Kidney (tissue), 13 donors: ENCODE measurements at regions not wholly inside any gene's neighbourhood (a gene's known extent, or its start where the extent isn't known, plus 50 kb on each side); places are given as distances from the start of the nearest gene placed in this dataset.
A peak's percentile ranks its signal among the peaks of the same experiment; 100 is the strongest.

Experiments
- DNase-seq, 5 donors: peaks; one replicate each; pipeline ENCODE4 v3.0.0-alpha.2; 2013 to 2020
- FAIRE-seq: peaks from 2 replicates; lab custom pipeline; 2012; peaks lifted over from hg19 to GRCh38; lab: Jason Lieb, UNC
- H3K27ac ChIP-seq, 2 donors: one replicate each; pipeline ENCODE4 v1.7.0; 2013; ENCODE audit warnings: low read depth in 2 of 2, low read length in 2 of 2, inconsistent platforms in 1 of 2
- H3K27me3 ChIP-seq: one replicate; pipeline ENCODE4 v1.7.1; 2013; ENCODE audit warnings: low read length, inconsistent platforms; ENCODE audit not compliant: control insufficient read depth, insufficient read depth
- H3K36me3 ChIP-seq, 3 donors: one replicate each; pipeline versions ENCODE4 v1.7.0 to v1.7.1; 2013; ENCODE audit warnings: low read length in 3 of 3, control low read depth in 1 of 3, inconsistent platforms in 1 of 3; ENCODE audit not compliant: insufficient read depth in 3 of 3, control insufficient read depth in 2 of 3
- H3K4me1 ChIP-seq, 3 donors: one replicate each; pipeline versions ENCODE4 v1.7.0 to v1.7.1; 2013; ENCODE audit warnings: low read length in 3 of 3, inconsistent platforms in 1 of 3, low read depth in 1 of 3; ENCODE audit not compliant: control insufficient read depth in 2 of 3, insufficient read depth in 2 of 3
- H3K4me3 ChIP-seq, 3 donors: one replicate each; pipeline versions ENCODE4 v1.7.0 to v1.8.1; 2013; ENCODE audit warnings: low read length in 3 of 3, control low read depth in 1 of 3, inconsistent platforms in 1 of 3
- H3K9ac ChIP-seq, 3 donors: one replicate each; pipeline versions ENCODE4 v1.7.0 to v1.7.1; 2013; ENCODE audit warnings: low read length in 3 of 3, control low read depth in 1 of 3, inconsistent platforms in 1 of 3
- H3K9me3 ChIP-seq, 3 donors: one replicate each; pipeline versions ENCODE4 v1.7.0 to v1.7.1; 2013; ENCODE audit warnings: low read length in 3 of 3, control low read depth in 1 of 3, inconsistent platforms in 1 of 3; ENCODE audit not compliant: control insufficient read depth in 2 of 3, insufficient read depth in 1 of 3
- CTCF ChIP-seq: IDR thresholded peaks from 3 replicates; pipeline ENCODE4 v1.5.1; 2012; ENCODE audit warnings: mild to moderate bottlenecking, moderate library complexity, borderline replicate concordance; ENCODE audit not compliant: insufficient read depth; ENCODE audit errors: extremely low read depth
- intact Hi-C: fragments of 100-400 bp; cut with DNase I; formaldehyde crosslinking; loops from one replicate; pipeline ENCODE4 v1.11.1; 2022
- donor health status: control.
- donor health status: control.
- donor health status: control.
- donor health status: control.
- donor health status: control.
- donor health status: DM: yes; HTN: yes; CAD: no.
- donor health status: Normal renal cell carcinoma (clear cell type).

GRCh38 chr9:97759581-97760288 is 62.6 kb upstream of the XPA start:
- H3K4me3 ChIP-seq, result no peak overlapping the region
- DNase-seq, result peak in 2 of 5 donors; percentile 9 to 34
- TF ChIP-seq CTCF, result no peak
- no peak overlapping the region for H3K9ac ChIP-seq
- intact Hi-C loops, result no loop called here
- FAIRE-seq, result no peak
- H3K27ac ChIP-seq, result no peak overlapping the region
- no peaks in the 10 kb centered on the region for H3K4me1 ChIP-seq
- no peaks in the 10 kb centered on the region for H3K36me3 ChIP-seq
- H3K27me3 ChIP-seq, result no peaks in the 10 kb centered on the region
- H3K9me3 ChIP-seq, result no peaks in the 10 kb centered on the region

GRCh38 chr9:97761056-97761598 is 64.0 kb upstream of the XPA start:
- TF ChIP-seq CTCF, result no peak
- Histone ChIP-seq H3K9me3 (no peaks in the 10 kb centered on the region), H3K9ac (no peak overlapping the region), H3K36me3 (no peaks in the 10 kb centered on the region), H3K27me3 (no peaks in the 10 kb centered on the region), H3K4me3 (no peak overlapping the region), H3K27ac (no peak overlapping the region), H3K4me1 (no peaks in the 10 kb centered on the region)
- DNase-seq (no peak), FAIRE-seq (no peak)
- intact Hi-C loops, result no loop called here

GRCh38 chr9:97761879-97762278 is 64.7 kb upstream of the XPA start:
- H3K27me3 ChIP-seq, result no peaks in the 10 kb centered on the region
- DNase-seq (no peak), FAIRE-seq (no peak)
- H3K36me3 ChIP-seq, result no peaks in the 10 kb centered on the region
- intact Hi-C loops, result no loop called here
- no peak overlapping the region for H3K27ac ChIP-seq
- H3K4me3 ChIP-seq, result no peak overlapping the region
- no peak overlapping the region for H3K9ac ChIP-seq
- no peaks in the 10 kb centered on the region for H3K9me3 ChIP-seq
- no peaks in the 10 kb centered on the region for H3K4me1 ChIP-seq
- TF ChIP-seq CTCF, result no peak
